Smooth muscle cell (in vitro differentiated cells): ENCODE measurements at regions not wholly inside any gene's neighbourhood (a gene's known extent, or its start where the extent isn't known, plus 50 kb on each side); places are given as distances from the start of the nearest gene placed in this dataset.

Experiments
- DNase-seq: peaks from one replicate; lab custom pipeline; 2025; ENCODE audit not compliant: unreplicated experiment; lab: John Stamatoyannopoulos, UW
- H2AFZ ChIP-seq: fragments of 200-600 bp; sonication (generic); 2 replicates; pipeline ENCODE4 v1.6.0; 2016; ENCODE audit warnings: antibody characterized with exemption, low read depth, mild to moderate bottlenecking
- H3F3A ChIP-seq: fragments of 200-600 bp; sonication (generic); 2 replicates; pipeline ENCODE4 v1.6.0; 2017; ENCODE audit warnings: antibody characterized with exemption, low read depth
- H3K27ac ChIP-seq: fragments of 200-600 bp; sonication (generic); 2 replicates; pipeline ENCODE4 v1.5.1; 2016; ENCODE audit warnings: low read depth, mild to moderate bottlenecking
- H3K27me3 ChIP-seq: fragments of 200-600 bp; sonication (generic); 2 replicates; pipeline ENCODE4 v1.6.1; 2016; ENCODE audit warnings: low read depth, mild to moderate bottlenecking
- H3K36me3 ChIP-seq: fragments of 200-600 bp; sonication (generic); 2 replicates; pipeline ENCODE4 v1.5.1; 2016; ENCODE audit warnings: low read depth
- H3K4me1 ChIP-seq: fragments of 200-600 bp; sonication (generic); 2 replicates; pipeline ENCODE4 v1.5.1; 2016; ENCODE audit warnings: low read depth
- H3K4me2 ChIP-seq: fragments of 200-600 bp; sonication (generic); 2 replicates; pipeline ENCODE4 v1.6.0; 2016; ENCODE audit warnings: mild to moderate bottlenecking
- H3K4me3 ChIP-seq: fragments of 200-600 bp; sonication (generic); 2 replicates; pipeline ENCODE4 v1.5.1; 2016; ENCODE audit warnings: mild to moderate bottlenecking
- H3K79me2 ChIP-seq: fragments of 200-600 bp; sonication (generic); 2 replicates; pipeline ENCODE4 v1.6.0; 2016; ENCODE audit warnings: low read depth, mild to moderate bottlenecking
- H3K9ac ChIP-seq: fragments of 200-600 bp; sonication (generic); 2 replicates; pipeline ENCODE4 v1.6.0; 2016; ENCODE audit warnings: low read depth
- H3K9me3 ChIP-seq: fragments of 200-600 bp; sonication (generic); replicated peaks from 2 replicates; pipeline ENCODE4 v1.5.1; 2016; ENCODE audit warnings: low read depth
- H4K20me1 ChIP-seq: fragments of 200-600 bp; sonication (generic); 2 replicates; pipeline ENCODE4 v1.6.0; 2016; ENCODE audit warnings: low read depth
- WGBS: methylation state at CpG from one replicate; pipeline ENCODE4 v1.1.7; 2016; ENCODE audit warnings: low lambda C conversion rate; 5-methylcytosine and 5-hydroxymethylcytosine counted together
- TF ChIP-seq, protein P1 (sequence below): fragments of 200-600 bp; sonication (generic); IDR thresholded peaks from 2 replicates; pipeline ENCODE4 v1.5.1; 2017; ENCODE audit warnings: borderline replicate concordance, mild to moderate bottlenecking, antibody characterized with exemption; ENCODE audit not compliant: insufficient read depth, poor library complexity, severe bottlenecking

DNA sequence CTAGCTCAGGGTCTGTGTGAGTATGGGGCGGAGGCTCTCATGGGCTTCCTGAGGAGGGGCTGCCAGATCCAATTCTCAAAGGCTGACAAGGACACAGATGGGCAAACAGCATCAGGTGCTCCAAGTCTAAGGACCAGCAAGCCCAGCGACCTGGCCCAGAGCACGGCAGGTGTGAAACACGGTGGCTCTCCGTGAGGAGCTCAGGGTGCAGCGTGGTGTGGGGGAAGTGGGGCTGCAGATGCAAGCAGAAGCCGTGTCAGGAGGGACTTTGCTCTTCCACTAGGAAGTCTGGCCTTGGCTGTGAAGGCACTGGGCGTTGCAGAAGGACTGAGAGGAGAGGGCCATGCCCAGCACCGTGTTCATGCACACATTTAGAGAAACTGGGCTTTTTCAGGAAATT, 420.0 kb downstream of the GADD45G start:
- Histone ChIP-seq H3K9ac (no peak overlapping the region), H3K36me3 (no peaks in the 10 kb centered on the region), H3K9me3 (no peaks in the 10 kb centered on the region), H3K4me2 (no peak overlapping the region), H3K27ac (no peak overlapping the region), H3K4me3 (no peak overlapping the region), H3K27me3 (no peaks in the 10 kb centered on the region), H2AFZ (no peak overlapping the region), H3K4me1 (no peaks in the 10 kb centered on the region), H3F3A (no peaks in the 10 kb centered on the region), H3K79me2 (no peaks in the 10 kb centered on the region), H4K20me1 (no peaks in the 10 kb centered on the region)
- TF ChIP-seq, protein P1, sequence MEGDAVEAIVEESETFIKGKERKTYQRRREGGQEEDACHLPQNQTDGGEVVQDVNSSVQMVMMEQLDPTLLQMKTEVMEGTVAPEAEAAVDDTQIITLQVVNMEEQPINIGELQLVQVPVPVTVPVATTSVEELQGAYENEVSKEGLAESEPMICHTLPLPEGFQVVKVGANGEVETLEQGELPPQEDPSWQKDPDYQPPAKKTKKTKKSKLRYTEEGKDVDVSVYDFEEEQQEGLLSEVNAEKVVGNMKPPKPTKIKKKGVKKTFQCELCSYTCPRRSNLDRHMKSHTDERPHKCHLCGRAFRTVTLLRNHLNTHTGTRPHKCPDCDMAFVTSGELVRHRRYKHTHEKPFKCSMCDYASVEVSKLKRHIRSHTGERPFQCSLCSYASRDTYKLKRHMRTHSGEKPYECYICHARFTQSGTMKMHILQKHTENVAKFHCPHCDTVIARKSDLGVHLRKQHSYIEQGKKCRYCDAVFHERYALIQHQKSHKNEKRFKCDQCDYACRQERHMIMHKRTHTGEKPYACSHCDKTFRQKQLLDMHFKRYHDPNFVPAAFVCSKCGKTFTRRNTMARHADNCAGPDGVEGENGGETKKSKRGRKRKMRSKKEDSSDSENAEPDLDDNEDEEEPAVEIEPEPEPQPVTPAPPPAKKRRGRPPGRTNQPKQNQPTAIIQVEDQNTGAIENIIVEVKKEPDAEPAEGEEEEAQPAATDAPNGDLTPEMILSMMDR: no peak
- DNase-seq: no peak
- WGBS: 96% methylated on average over 9 of the region's 9 CpGs

- Histone ChIP-seq H4K20me1 (no peaks in the 10 kb centered on the region), H3K9ac (no peak overlapping the region), H3K4me1 (no peaks in the 10 kb centered on the region), H3F3A (no peaks in the 10 kb centered on the region), H3K4me3 (no peak overlapping the region), H3K79me2 (no peaks in the 10 kb centered on the region), H3K9me3 (no peaks in the 10 kb centered on the region), H3K27ac (peak overlapping the region; percentile 49), H2AFZ (no peak overlapping the region), H3K36me3 (no peaks in the 10 kb centered on the region), H3K27me3 (no peaks in the 10 kb centered on the region), H3K4me2 (no peak overlapping the region)
- TF ChIP-seq, protein P1: no peak
- WGBS: 32% methylated on average over 3 of the region's 3 CpGs
- no peak for DNase-seq
Observed at GRCh38 chr9:90025816-90026215, 421.0 kb downstream of the GADD45G start.

- TF ChIP-seq, protein P1: no peak
- H2AFZ ChIP-seq: no peak overlapping the region
- no peaks in the 10 kb centered on the region for H4K20me1 ChIP-seq
- no peaks in the 10 kb centered on the region for H3K9me3 ChIP-seq
- WGBS: 78% methylated on average over 1 of the region's 1 CpG
- no peaks in the 10 kb centered on the region for H3K4me1 ChIP-seq
- DNase-seq: no peak
- no peak overlapping the region for H3K9ac ChIP-seq
- no peaks in the 10 kb centered on the region for H3K27me3 ChIP-seq
- H3K36me3 ChIP-seq: no peaks in the 10 kb centered on the region
- H3K79me2 ChIP-seq: no peaks in the 10 kb centered on the region
- H3K4me2 ChIP-seq: no peak overlapping the region
- no peak overlapping the region for H3K4me3 ChIP-seq
- H3K27ac ChIP-seq: no peak overlapping the region
- no peaks in the 10 kb centered on the region for H3F3A ChIP-seq
Observed at GRCh38 chr9:90027296-90027790, 422.5 kb downstream of the GADD45G start.

GRCh38 chr9:90029386-90029785, 424.6 kb downstream of the GADD45G start:
- no peaks in the 10 kb centered on the region for H3K9me3 ChIP-seq
- DNase-seq: no peak
- no peaks in the 10 kb centered on the region for H3K4me1 ChIP-seq
- H3K36me3 ChIP-seq: no peaks in the 10 kb centered on the region
- H3K4me3 ChIP-seq: no peak overlapping the region
- H3K9ac ChIP-seq: no peak overlapping the region
- TF ChIP-seq, protein P1: no peak
- H4K20me1 ChIP-seq: no peaks in the 10 kb centered on the region
- H3K27me3 ChIP-seq: no peaks in the 10 kb centered on the region
- H3K4me2 ChIP-seq: no peak overlapping the region
- 0% methylated on average over 1 of the region's 1 CpG for whole genome bisulfite sequencing
- no peak overlapping the region for H2AFZ ChIP-seq
- no peaks in the 10 kb centered on the region for H3F3A ChIP-seq
- H3K27ac ChIP-seq: no peak overlapping the region
- no peaks in the 10 kb centered on the region for H3K79me2 ChIP-seq
